ENCODE measurements at regions not wholly inside any gene's neighbourhood (a gene's known extent, or its start where the extent isn't known, plus 50 kb on each side); places are given as distances from the start of the nearest gene placed in this dataset.

DNA sequence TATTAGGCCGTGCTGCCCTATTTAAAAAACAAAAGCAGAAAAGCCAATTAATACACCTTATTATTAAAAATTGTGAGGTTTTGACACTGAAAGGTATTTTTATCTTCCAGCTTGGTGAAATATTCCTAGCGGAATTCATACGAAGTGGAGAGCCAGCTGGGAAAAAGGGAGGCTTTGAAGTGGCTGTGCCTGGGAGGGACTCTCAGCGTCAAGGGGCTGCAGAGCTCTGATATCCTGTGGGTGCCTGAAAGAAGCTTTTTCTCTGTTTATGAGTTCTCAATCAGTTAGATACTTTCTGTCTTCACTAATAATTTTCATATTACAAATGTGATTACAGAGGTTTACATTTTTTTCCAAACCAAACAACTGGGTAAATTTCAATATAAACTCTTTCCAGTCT lies 140.2 kb upstream of the MIR17HG start:
- no peak for DNase-seq (ENCODE audit: extremely low read depth, low read depth)

GRCh38 chr13:91211510-91211909 lies 136.0 kb upstream of the MIR17HG start:
- DNase-seq (ENCODE audit: extremely low read depth, low read depth): no peak

- no peak for DNase-seq (ENCODE audit: extremely low read depth, low read depth)
Measured at GRCh38 chr13:91212231-91212630, 135.3 kb upstream of the MIR17HG start.

DNA sequence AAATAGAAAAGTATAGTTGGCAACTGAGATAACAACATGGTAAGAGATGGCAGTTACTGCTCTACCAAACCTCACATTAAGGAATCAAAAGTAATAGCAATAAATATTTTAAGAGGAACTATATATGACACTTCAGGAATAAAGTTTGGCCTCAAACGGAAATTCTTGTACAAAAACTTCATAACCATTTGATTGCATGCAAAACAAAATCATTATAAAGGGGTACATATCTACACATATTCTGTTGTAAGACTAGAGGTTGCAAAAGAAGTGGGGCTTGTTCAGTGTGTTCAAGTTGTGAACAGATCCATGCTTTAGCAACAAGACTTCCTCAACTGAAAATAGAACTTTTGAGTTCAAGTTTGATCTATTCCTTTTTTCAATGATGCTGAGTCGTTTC lies 133.5 kb upstream of the MIR17HG start:
- DNase-seq (ENCODE audit: extremely low read depth, low read depth): no peak

- no peak for DNase-seq (ENCODE audit: extremely low read depth, low read depth)
Measured at GRCh38 chr13:91216928-91217700, 130.4 kb upstream of the MIR17HG start.

DNA sequence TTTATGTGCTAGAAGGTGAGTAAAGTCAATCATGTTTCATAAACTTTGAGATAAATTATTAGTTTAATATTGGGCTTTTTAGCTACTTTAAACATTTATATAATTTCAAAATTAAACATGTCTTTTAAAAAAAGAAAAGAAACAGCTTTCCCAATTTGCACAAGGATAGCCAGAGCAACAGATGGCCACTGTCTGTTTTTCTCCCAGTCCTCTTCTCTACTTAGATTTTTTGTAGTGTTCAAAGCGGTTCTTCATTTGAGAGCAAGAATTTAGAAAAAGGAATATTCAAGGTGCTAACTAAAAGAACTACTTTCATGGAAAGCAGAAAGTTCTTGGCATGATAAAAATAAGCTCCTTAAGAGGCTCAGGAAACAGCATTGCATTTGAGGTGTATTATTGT lies 128.3 kb upstream of the MIR17HG start:
- no peak for DNase-seq (ENCODE audit: extremely low read depth, low read depth)

DNA sequence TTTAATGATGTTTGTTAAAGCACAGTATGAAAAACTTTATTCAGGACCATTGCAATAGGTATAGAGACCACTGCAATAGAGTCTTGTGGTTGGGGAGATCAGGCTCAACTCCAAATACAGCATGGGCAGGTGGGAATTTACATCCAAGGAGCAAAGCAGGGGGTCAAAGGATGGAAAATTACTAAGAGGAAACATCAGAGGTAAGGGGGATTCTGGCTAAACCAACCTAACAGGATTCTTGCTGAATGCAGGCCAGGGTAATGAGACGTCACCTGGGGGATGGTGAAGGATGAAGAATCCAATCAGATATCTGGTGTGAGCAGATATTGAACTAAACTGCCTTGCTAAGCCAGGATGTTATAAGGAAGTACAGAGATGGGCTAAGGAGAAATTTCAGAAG lies 126.6 kb upstream of the MIR17HG start:
- no peak for DNase-seq (ENCODE audit: extremely low read depth, low read depth)

DNA sequence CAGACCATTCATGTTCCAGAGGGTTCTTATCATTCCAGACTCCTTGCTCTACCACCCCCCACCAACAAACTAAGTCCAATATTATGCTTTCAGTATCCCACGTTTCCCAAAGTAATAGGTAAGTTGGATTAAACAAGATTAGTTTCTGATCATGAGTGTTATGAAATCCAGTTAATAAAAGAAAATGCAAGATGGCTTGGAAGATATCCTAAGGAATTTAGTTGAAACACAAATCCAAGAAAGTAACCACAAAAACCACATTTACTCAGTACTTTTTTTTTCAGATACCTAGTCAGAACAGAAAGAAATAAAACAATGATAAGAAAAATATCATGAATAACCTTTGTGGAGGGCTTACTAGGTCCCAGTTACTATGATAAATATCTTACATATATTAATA lies 119.4 kb upstream of the MIR17HG start:
- DNase-seq (ENCODE audit: extremely low read depth, low read depth): no peak

DNA sequence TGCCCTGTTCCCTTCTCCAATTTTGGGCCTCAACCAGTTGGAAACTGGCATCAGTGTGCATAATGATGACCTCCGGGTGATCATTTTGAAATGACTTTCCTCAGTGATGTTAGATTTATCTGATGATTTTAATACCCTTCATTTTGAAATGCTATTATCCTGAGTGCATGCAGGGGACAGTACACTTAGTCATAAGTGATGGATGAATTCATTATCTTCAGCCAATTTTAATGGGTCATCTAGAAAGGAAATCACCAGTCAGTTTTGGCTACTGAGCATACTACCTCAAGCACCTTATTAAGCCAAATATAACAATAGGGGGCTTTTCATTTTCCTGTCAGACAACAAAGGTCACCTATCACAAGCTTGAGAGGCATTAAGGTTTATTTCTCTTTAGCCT lies 118.5 kb upstream of the MIR17HG start:
- no peak for DNase-seq (ENCODE audit: extremely low read depth, low read depth)

DNA sequence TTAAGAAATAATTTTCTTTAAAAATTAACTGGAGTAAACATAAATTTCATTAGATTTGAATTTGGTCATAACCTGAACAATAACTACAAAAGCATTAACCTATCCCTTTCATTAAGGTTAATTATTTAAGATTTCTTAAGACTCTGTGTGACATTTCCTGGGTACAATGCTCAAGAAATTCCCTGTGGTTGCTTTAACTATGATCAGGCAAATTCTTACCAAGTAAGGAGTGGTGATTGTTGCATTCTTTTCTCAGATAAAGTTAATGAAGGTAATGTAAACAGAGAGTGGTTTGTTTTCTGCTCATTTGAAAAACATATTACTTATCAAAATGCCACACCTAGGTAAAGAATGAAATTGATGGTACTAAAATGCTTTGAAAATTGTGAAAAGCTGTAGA lies 114.8 kb upstream of the MIR17HG start:
- no peak for DNase-seq (ENCODE audit: extremely low read depth, low read depth)

GRCh38 chr13:91233291-91233690 lies 114.2 kb upstream of the MIR17HG start:
- no peak for DNase-seq (ENCODE audit: extremely low read depth, low read depth)

- no peak for DNase-seq (ENCODE audit: extremely low read depth, low read depth)
Measured at GRCh38 chr13:91236182-91236581, 111.3 kb upstream of the MIR17HG start.

GRCh38 chr13:91236921-91237320 lies 110.6 kb upstream of the MIR17HG start:
- no peak for DNase-seq (ENCODE audit: extremely low read depth, low read depth)

GRCh38 chr13:91238036-91238435 lies 109.5 kb upstream of the MIR17HG start:
- no peak for DNase-seq (ENCODE audit: extremely low read depth, low read depth)

DNA sequence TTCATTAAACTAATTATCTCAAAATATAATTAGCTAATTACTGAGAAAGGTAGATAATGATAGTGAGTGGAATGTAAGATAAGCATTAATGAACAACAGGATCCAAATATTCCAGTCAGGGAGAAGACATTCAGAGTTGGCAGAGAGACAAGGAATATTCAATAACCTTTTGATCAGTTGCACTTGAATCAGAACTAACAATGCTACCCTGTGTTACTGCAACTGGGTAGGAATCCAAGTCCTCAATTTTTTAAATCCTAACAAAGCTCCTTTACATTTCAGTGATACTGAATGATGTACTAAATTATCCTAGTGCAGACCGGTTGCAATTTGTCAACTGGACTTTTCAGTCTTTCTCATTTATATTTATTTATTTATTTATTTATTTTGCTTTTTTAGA lies 107.1 kb upstream of the MIR17HG start:
- DNase-seq (ENCODE audit: extremely low read depth, low read depth): no peak

DNA sequence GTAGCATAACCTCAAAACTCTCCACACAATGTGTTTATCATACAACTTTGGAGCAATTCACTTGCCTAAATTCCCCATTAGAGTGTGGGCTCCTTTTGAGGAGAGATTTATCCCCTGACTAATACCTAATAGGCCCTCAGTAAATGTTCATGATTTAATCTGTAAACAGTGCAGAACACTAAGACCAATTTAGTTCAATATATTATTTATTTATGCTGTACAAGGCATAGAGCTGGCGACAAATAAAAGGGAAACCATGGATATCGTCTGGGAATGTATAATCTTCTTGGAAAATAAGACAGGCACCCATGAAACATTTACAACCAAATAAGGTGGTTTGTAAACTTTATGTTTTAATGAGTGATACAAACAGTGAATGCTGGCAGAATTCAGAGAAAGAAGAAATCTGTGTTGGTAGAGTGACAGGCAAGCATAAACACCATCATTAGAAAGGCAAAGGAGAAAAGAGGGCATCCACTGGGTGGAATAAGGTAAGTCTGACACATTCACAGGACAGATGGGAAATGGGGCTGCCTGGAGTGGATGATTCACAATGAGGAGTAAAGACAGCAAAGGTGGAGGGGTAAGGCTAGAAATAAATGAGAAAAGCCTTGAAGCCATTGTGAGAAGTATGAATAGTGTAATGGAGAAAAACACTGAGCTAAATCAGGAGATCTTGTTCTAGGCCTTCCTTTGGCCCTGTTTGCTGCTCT lies 106.1 kb upstream of the MIR17HG start:
- DNase-seq (ENCODE audit: extremely low read depth, low read depth): no peak

DNA sequence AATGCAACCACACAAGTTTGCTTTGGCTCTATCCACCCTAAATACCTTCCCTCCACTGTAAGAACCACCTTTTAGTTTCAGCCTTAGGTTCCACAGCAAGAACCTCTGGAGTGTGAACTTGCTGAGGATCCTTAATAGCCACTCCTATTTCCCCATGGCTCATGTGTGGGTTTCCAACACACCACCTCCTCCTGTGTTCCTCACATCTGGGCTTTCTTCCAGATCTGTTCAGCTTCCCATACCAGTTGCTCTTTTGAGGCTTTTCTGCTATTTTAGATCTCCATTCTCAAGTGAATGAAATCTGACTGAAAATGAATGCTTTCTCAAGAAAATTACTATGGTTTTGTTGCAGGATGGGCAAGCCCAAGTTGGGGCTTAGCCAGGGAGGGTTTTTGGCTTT lies 104.8 kb upstream of the MIR17HG start:
- DNase-seq (ENCODE audit: extremely low read depth, low read depth): no peak

DNA sequence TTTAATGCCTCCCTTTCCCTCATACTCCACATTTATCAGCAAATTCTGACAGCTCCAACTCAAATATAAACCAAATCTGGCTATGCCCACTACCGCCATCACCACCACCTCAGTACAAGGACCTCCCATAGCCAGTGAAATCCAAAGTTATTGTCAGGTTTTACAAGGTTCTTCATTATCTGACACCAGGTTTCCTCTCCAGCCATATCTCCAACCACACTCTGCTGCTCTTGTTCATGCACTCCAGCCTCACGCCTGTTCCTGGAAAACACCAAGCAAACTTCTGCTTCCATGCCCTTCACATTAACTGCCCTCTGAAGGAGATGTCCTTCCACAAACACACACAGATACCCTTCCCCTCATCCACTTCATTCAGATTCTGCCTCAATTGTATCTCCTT lies 102.2 kb upstream of the MIR17HG start:
- DNase-seq (ENCODE audit: extremely low read depth, low read depth): no peak

DNA sequence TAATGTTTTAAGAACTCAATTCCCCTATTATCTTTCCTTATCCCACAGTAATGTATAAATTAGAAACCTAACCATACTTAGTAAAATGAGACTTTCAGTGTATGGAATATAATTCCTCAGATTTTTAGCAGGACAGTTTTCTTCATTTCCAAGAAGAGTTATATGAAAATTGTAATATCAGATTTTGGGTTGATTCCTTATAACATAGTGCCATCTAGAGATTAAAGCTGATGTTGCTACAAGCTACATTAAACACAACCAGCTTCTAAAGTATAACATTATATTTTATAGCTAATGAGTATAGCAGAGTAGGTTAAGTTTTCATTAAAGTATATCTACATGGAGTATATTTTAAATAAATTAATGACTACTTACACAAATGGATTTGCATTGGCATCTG lies 99.7 kb upstream of the MIR17HG start:
- DNase-seq (ENCODE audit: extremely low read depth, low read depth): no peak

DNA sequence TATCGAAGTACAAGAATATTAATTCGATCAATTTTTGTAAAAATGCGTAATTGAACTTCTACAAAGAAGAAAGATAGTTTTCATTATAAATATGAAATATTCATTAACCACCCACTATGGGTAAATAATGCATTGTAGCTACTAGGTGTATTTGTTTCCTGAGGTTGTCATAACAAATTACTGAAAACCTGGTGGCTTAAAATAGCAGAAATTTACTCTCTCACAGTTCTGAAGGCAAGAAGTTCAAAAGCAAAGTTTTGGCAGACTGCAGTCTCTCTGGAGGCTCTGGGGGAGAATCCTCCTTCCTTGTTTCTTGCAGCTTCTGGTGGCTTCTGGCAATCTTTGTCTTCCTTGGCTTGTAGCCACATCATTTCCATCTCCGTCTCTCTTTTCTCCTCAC lies 99.2 kb upstream of the MIR17HG start:
- no peak for DNase-seq (ENCODE audit: extremely low read depth, low read depth)

- DNase-seq (ENCODE audit: extremely low read depth, low read depth): no peak
Measured at GRCh38 chr13:91249370-91249769, 98.1 kb upstream of the MIR17HG start.

GRCh38 chr13:91249861-91250260 lies 97.6 kb upstream of the MIR17HG start:
- no peak for DNase-seq (ENCODE audit: extremely low read depth, low read depth)
